Neutrophil (primary cell): ENCODE measurements at regions not wholly inside any gene's neighbourhood (a gene's known extent, or its start where the extent isn't known, plus 50 kb on each side); places are given as distances from the start of the nearest gene placed in this dataset.

Experiments used
- H3K27ac ChIP-seq: fragments of 200-600 bp; sonication (generic); 2 replicates; pipeline ENCODE4 v1.5.1; 2016; ENCODE audit warnings: mild to moderate bottlenecking, moderate library complexity
- H3K27me3 ChIP-seq: fragments of 200-600 bp; sonication (generic); 2 replicates; pipeline ENCODE4 v1.6.0; 2016; ENCODE audit warnings: mild to moderate bottlenecking
- H3K36me3 ChIP-seq: fragments of 200-600 bp; sonication (generic); 2 replicates; pipeline ENCODE4 v1.5.1; 2017
- H3K4me1 ChIP-seq, 2 experiments: fragments of 200-600 bp in 1 of 2; sonication (generic) in 1 of 2; 1 replicate in 1 of 2; 2 replicates in 1 of 2; pipeline versions ENCODE4 v1.5.1 to v1.6.1; 2013 to 2016; ENCODE audit warnings: low read depth in 1 of 2, low read length in 1 of 2, mild to moderate bottlenecking in 1 of 2, moderate library complexity in 1 of 2; ENCODE audit not compliant: control insufficient read depth in 1 of 2, insufficient read depth in 1 of 2
- H3K4me3 ChIP-seq, 2 experiments: fragments of 200-600 bp in 1 of 2; sonication (generic) in 1 of 2; 1 replicate in 1 of 2; 2 replicates in 1 of 2; pipeline ENCODE4 v1.5.1; 2013 to 2016; ENCODE audit warnings: low read depth in 1 of 2, low read length in 1 of 2, mild to moderate bottlenecking in 1 of 2, moderate library complexity in 1 of 2
- H3K9me3 ChIP-seq: fragments of 200-600 bp; sonication (generic); 2 replicates; pipeline ENCODE4 v1.5.1; 2016
- CTCF ChIP-seq: fragments of 200-600 bp; sonication (generic); IDR thresholded peaks from 2 replicates; pipeline ENCODE4 v1.5.1; 2016; ENCODE audit warnings: antibody characterized with exemption

GRCh38 chr9:107989544-107989943, 500.0 kb upstream of the KLF4 start:
- H3K36me3 ChIP-seq = no peaks in the 10 kb centered on the region
- H3K27ac ChIP-seq = peak overlapping the region; percentile 80
- H3K4me1 ChIP-seq = peaks cover 65% of the 10 kb centered on the region in 2 experiments
- no peak for TF ChIP-seq CTCF
- no peaks in the 10 kb centered on the region for H3K27me3 ChIP-seq
- H3K9me3 ChIP-seq = no peaks in the 10 kb centered on the region
- H3K4me3 ChIP-seq = peak overlapping the region; percentile 36 to 48

GRCh38 chr9:107989099-107989498, 499.5 kb upstream of the KLF4 start:
- no peaks in the 10 kb centered on the region for H3K36me3 ChIP-seq
- no peak for TF ChIP-seq CTCF
- H3K27me3 ChIP-seq = no peaks in the 10 kb centered on the region
- H3K4me3 ChIP-seq = peak overlapping the region; percentile 36 to 48
- peaks cover 60 to 61% of the 10 kb centered on the region in 2 experiments for H3K4me1 ChIP-seq
- peak overlapping the region; percentile 80 for H3K27ac ChIP-seq
- no peaks in the 10 kb centered on the region for H3K9me3 ChIP-seq

GRCh38 chr9:107984956-107985355, 495.4 kb upstream of the KLF4 start:
- no peaks in the 10 kb centered on the region for H3K27me3 ChIP-seq
- no peak for TF ChIP-seq CTCF

GRCh38 chr9:107983762-107984161, 494.2 kb upstream of the KLF4 start:
- H3K27me3 ChIP-seq = no peaks in the 10 kb centered on the region
- H3K9me3 ChIP-seq = no peaks in the 10 kb centered on the region
- peaks cover 54 to 58% of the 10 kb centered on the region in 2 experiments for H3K4me1 ChIP-seq
- no peak overlapping the region for H3K27ac ChIP-seq
- no peak overlapping the region for H3K4me3 ChIP-seq
- no peaks in the 10 kb centered on the region for H3K36me3 ChIP-seq
- no peak for TF ChIP-seq CTCF

More at GRCh38 chr9:107984956-107985355, 495.4 kb upstream of the KLF4 start:
- no peaks in the 10 kb centered on the region for H3K9me3 ChIP-seq
- H3K36me3 ChIP-seq = no peaks in the 10 kb centered on the region
- no peak overlapping the region for H3K27ac ChIP-seq
- no peak overlapping the region for H3K4me3 ChIP-seq
- peaks cover 54 to 61% of the 10 kb centered on the region in 2 experiments for H3K4me1 ChIP-seq

GRCh38 chr9:107983181-107983603, 493.6 kb upstream of the KLF4 start:
- no peaks in the 10 kb centered on the region for H3K36me3 ChIP-seq
- TF ChIP-seq CTCF = no peak
- H3K4me3 ChIP-seq = no peak overlapping the region
- H3K9me3 ChIP-seq = no peaks in the 10 kb centered on the region
- peak overlapping the region; percentile 69 for H3K27ac ChIP-seq
- H3K4me1 ChIP-seq = peaks cover 48 to 52% of the 10 kb centered on the region in 2 experiments
- H3K27me3 ChIP-seq = no peaks in the 10 kb centered on the region

- no peaks in the 10 kb centered on the region for H3K9me3 ChIP-seq
- H3K27me3 ChIP-seq = no peaks in the 10 kb centered on the region
- H3K27ac ChIP-seq = peak overlapping the region; percentile 69
- no peaks in the 10 kb centered on the region for H3K36me3 ChIP-seq
- TF ChIP-seq CTCF = no peak
- no peak overlapping the region for H3K4me3 ChIP-seq
- peaks cover 45 to 48% of the 10 kb centered on the region in 2 experiments for H3K4me1 ChIP-seq
These were observed 493.2 kb upstream of the KLF4 start for GRCh38 chr9:107982745-107983144.
